ENCODE measurements at regions not wholly inside any gene's neighbourhood (a gene's known extent, or its start where the extent isn't known, plus 50 kb on each side); places are given as distances from the start of the nearest gene placed in this dataset.

DNA sequence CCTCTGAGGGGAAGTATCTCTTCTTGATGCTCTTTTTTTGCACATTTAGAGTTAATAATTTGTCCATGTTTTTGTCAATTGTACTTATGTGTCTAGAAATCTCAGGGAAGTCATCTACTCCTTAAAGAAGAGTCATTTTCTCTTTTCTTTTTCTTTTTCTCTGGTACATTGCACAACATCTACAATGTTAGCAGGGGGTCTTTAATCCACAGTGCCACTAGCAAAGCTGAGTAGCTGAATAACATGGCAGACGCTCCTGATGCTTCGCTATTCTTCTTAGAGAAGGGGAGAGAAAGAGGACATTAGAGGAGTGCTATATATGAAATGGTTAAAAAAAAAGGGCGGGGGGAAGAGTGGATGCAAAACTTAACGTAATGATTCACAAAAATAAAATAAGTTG lies 399.6 kb upstream of the CWC22 start:
- DNase-seq (ENCODE audit: low read depth in 1 of 2, low spot score in 1 of 2) = no peak
- TF ChIP-seq, protein P1, sequence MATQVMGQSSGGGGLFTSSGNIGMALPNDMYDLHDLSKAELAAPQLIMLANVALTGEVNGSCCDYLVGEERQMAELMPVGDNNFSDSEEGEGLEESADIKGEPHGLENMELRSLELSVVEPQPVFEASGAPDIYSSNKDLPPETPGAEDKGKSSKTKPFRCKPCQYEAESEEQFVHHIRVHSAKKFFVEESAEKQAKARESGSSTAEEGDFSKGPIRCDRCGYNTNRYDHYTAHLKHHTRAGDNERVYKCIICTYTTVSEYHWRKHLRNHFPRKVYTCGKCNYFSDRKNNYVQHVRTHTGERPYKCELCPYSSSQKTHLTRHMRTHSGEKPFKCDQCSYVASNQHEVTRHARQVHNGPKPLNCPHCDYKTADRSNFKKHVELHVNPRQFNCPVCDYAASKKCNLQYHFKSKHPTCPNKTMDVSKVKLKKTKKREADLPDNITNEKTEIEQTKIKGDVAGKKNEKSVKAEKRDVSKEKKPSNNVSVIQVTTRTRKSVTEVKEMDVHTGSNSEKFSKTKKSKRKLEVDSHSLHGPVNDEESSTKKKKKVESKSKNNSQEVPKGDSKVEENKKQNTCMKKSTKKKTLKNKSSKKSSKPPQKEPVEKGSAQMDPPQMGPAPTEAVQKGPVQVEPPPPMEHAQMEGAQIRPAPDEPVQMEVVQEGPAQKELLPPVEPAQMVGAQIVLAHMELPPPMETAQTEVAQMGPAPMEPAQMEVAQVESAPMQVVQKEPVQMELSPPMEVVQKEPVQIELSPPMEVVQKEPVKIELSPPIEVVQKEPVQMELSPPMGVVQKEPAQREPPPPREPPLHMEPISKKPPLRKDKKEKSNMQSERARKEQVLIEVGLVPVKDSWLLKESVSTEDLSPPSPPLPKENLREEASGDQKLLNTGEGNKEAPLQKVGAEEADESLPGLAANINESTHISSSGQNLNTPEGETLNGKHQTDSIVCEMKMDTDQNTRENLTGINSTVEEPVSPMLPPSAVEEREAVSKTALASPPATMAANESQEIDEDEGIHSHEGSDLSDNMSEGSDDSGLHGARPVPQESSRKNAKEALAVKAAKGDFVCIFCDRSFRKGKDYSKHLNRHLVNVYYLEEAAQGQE (IDR thresholded peaks at IDR 0.05; ENCODE audit: insufficient replicate concordance, low read depth) = no peak
- TF ChIP-seq, protein P2, sequence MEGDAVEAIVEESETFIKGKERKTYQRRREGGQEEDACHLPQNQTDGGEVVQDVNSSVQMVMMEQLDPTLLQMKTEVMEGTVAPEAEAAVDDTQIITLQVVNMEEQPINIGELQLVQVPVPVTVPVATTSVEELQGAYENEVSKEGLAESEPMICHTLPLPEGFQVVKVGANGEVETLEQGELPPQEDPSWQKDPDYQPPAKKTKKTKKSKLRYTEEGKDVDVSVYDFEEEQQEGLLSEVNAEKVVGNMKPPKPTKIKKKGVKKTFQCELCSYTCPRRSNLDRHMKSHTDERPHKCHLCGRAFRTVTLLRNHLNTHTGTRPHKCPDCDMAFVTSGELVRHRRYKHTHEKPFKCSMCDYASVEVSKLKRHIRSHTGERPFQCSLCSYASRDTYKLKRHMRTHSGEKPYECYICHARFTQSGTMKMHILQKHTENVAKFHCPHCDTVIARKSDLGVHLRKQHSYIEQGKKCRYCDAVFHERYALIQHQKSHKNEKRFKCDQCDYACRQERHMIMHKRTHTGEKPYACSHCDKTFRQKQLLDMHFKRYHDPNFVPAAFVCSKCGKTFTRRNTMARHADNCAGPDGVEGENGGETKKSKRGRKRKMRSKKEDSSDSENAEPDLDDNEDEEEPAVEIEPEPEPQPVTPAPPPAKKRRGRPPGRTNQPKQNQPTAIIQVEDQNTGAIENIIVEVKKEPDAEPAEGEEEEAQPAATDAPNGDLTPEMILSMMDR (IDR thresholded peaks at IDR 0.05; ENCODE audit: insufficient read depth, low read length) = no peak
- no peak overlapping the region for H3K27ac ChIP-seq (replicated peaks)
- no peak overlapping the region for H3K4me3 ChIP-seq (replicated peaks; ENCODE audit: insufficient read depth, low read length)
- H3K27me3 ChIP-seq (ENCODE audit: insufficient read depth, poor library complexity, severe bottlenecking) = no peaks in the 10 kb centered on the region

DNA sequence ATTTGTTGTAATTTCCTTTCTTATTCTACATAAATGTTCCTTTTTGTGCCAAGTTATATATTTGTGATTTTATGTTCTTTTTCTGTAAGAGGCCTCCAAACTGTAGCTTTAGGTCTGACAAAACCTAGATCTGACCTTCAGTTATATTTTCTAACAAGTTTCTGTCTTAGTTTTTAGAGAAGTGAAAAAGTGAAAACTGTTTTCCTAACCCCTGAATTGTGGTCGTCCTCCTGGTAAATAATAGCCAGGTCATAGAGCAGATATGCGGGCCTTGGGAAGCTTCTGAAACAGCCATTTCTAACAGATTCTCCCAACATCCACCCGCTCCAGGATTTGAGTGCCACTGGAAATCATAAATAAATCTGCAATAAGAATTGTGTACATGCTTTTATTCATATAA lies 398.4 kb upstream of the CWC22 start:
- no peak for DNase-seq (ENCODE audit: low read depth in 1 of 2, low spot score in 1 of 2)
- H3K27me3 ChIP-seq (ENCODE audit: insufficient read depth, poor library complexity, severe bottlenecking) = no peaks in the 10 kb centered on the region
- TF ChIP-seq POLR2AphosphoS5 (IDR thresholded peaks at IDR 0.05; ENCODE audit: low read depth) (no peak), GABPA (IDR thresholded peaks at IDR 0.05; ENCODE audit: low read depth) (no peak), SPI1 (IDR thresholded peaks at IDR 0.05; ENCODE audit: borderline replicate concordance, low read depth) (no peak)
- TF ChIP-seq, protein P2 (IDR thresholded peaks at IDR 0.05; ENCODE audit: insufficient read depth, low read length) = no peak
- TF ChIP-seq, protein P1 (IDR thresholded peaks at IDR 0.05; ENCODE audit: insufficient replicate concordance, low read depth) = no peak

GRCh38 chr2:180394305-180394704 lies 387.2 kb upstream of the CWC22 start:
- no peak for DNase-seq (ENCODE audit: low read depth in 1 of 2, low spot score in 1 of 2)

More for the DNA sequence above, 398.4 kb upstream of the CWC22 start:
- H3K4me3 ChIP-seq (replicated peaks; ENCODE audit: insufficient read depth, low read length) = no peak overlapping the region
- no peak overlapping the region for H3K27ac ChIP-seq (replicated peaks)

More at GRCh38 chr2:180394305-180394704, 387.2 kb upstream of the CWC22 start:
- no peaks in the 10 kb centered on the region for H3K27me3 ChIP-seq (ENCODE audit: insufficient read depth, poor library complexity, severe bottlenecking)
- H3K27ac ChIP-seq (replicated peaks) = no peak overlapping the region
- H3K4me3 ChIP-seq (replicated peaks; ENCODE audit: insufficient read depth, low read length) = no peak overlapping the region
- TF ChIP-seq, protein P2 (IDR thresholded peaks at IDR 0.05; ENCODE audit: insufficient read depth, low read length) = no peak
- TF ChIP-seq GABPA (IDR thresholded peaks at IDR 0.05; ENCODE audit: low read depth) = no peak
- no peak for TF ChIP-seq SPI1 (IDR thresholded peaks at IDR 0.05; ENCODE audit: borderline replicate concordance, low read depth)
- TF ChIP-seq, protein P1 (IDR thresholded peaks at IDR 0.05; ENCODE audit: insufficient replicate concordance, low read depth) = no peak
- no peak for TF ChIP-seq POLR2AphosphoS5 (IDR thresholded peaks at IDR 0.05; ENCODE audit: low read depth)
